ENCODE measurements at regions not wholly inside any gene's neighbourhood (a gene's known extent, or its start where the extent isn't known, plus 50 kb on each side); places are given as distances from the start of the nearest gene placed in this dataset.

GRCh38 chr3:21913791-21914190, 162.8 kb upstream of the ZNF385D start (continued):
- TF ChIP-seq RXRA (IDR thresholded peaks at IDR 0.05; ENCODE audit: insufficient read depth, low read depth, low read length), result no peak
- TF ChIP-seq SIX5 (IDR thresholded peaks at IDR 0.05; ENCODE audit: low read depth, low read length), result no peak
- TF ChIP-seq SIRT6 (IDR thresholded peaks at IDR 0.05; ENCODE audit: low read length), result no peak
- TF ChIP-seq PHF8 (conservative IDR thresholded peaks at IDR 0.05; ENCODE audit: low read depth, low read length), result no peak
- TF ChIP-seq RBBP5 (IDR thresholded peaks at IDR 0.05; ENCODE audit: borderline replicate concordance, low read depth, low read length), result no peak
- no peak for TF ChIP-seq CBX5 (IDR thresholded peaks at IDR 0.05; ENCODE audit: low read depth, low read length)
- no peak for TF ChIP-seq CREB1 (IDR thresholded peaks at IDR 0.05)
- no peak for TF ChIP-seq CTBP2 (IDR thresholded peaks at IDR 0.05; ENCODE audit: borderline replicate concordance, insufficient read depth, insufficient read length, low read length)
- TF ChIP-seq ATF2 (IDR thresholded peaks at IDR 0.05; ENCODE audit: low read length), result no peak
- no peak for TF ChIP-seq E2F6 (IDR thresholded peaks at IDR 0.05)
- no peak for TF ChIP-seq JUN (IDR thresholded peaks at IDR 0.05; ENCODE audit: low read depth, low read length)
- no peak for TF ChIP-seq KDM1A (IDR thresholded peaks at IDR 0.05; ENCODE audit: borderline replicate concordance, low read length)
- TF ChIP-seq POLR2A (IDR thresholded peaks at IDR 0.05; ENCODE audit: control extremely low read depth in 1 of 2, low read depth in 2 of 2, low read length in 2 of 2), result no peak
- TF ChIP-seq TAF1 (IDR thresholded peaks at IDR 0.05; ENCODE audit: low read depth, low read length), result no peak
- TF ChIP-seq SIN3A (conservative IDR thresholded peaks at IDR 0.05 in 1 of 2, IDR thresholded peaks at IDR 0.05 in 1 of 2; ENCODE audit: low read depth in 1 of 2, low read length in 2 of 2), result no peak

All from H1 (cell line).